ENCODE measurements at regions not wholly inside any gene's neighbourhood (a gene's known extent, or its start where the extent isn't known, plus 50 kb on each side); places are given as distances from the start of the nearest gene placed in this dataset.

GRCh38 chr9:1129382-1129781 lies 79.2 kb downstream of the DMRT2 start:
- no peak for TF ChIP-seq CTCF (IDR thresholded peaks at IDR 0.05)
- TF ChIP-seq POLR2A (IDR thresholded peaks at IDR 0.05): no peak

Measured in suprapubic skin (tissue), 3 donors.